ENCODE measurements at regions not wholly inside any gene's neighbourhood (a gene's known extent, or its start where the extent isn't known, plus 50 kb on each side); places are given as distances from the start of the nearest gene placed in this dataset.

- Histone ChIP-seq H2AK5ac (ENCODE audit: low read depth, low read length) (no peak overlapping the region), H2BK5ac (ENCODE audit: low read depth, low read length, poor library complexity, severe bottlenecking) (no peak overlapping the region), H2AK9ac (replicated peaks; ENCODE audit: low read depth, low read length, poor library complexity) (no peak overlapping the region), H3K18ac (ENCODE audit: low read depth, low read length) (no peak overlapping the region), H3K79me1 (ENCODE audit: low read depth in 1 of 2, low read length in 2 of 2) (no peaks in the 10 kb centered on the region), H3K9me3 (ENCODE audit: control insufficient read depth, insufficient read depth, low read length) (peaks cover 54% of the 10 kb centered on the region), H3K4me1 (ENCODE audit: control insufficient read depth, insufficient read depth, low read length) (no peaks in the 10 kb centered on the region), H3K56ac (ENCODE audit: extremely low read depth, insufficient read depth, low read length) (no peak overlapping the region), H4K5ac (ENCODE audit: low read depth, low read length) (no peak overlapping the region), H4K8ac (ENCODE audit: low read depth in 2 of 2, low read length in 2 of 2) (no peak overlapping the region), H4K20me1 (ENCODE audit: insufficient read depth, low read length) (no peaks in the 10 kb centered on the region), H3K27ac (ENCODE audit: insufficient read depth, low read length) (no peak overlapping the region), H3K14ac (replicated peaks; ENCODE audit: low read depth, low read length) (no peak overlapping the region), H2AFZ (replicated peaks; ENCODE audit: low read length, poor library complexity) (no peak overlapping the region), H2BK20ac (ENCODE audit: low read depth, low read length) (no peak overlapping the region), H3K9ac (ENCODE audit: low read depth, low read length) (no peak overlapping the region), H3K27me3 (ENCODE audit: control insufficient read depth, insufficient read depth, low read length) (no peaks in the 10 kb centered on the region), H2BK15ac (ENCODE audit: low read depth, low read length) (no peak overlapping the region), H2BK120ac (ENCODE audit: low read depth, low read length) (no peak overlapping the region), H3K4me2 (ENCODE audit: low read depth, low read length) (no peak overlapping the region), H3K4me3 (ENCODE audit: insufficient read depth, low read depth, low read length) (no peak overlapping the region), H3K36me3 (ENCODE audit: control insufficient read depth, insufficient read depth, low read length) (no peaks in the 10 kb centered on the region), H3K4ac (ENCODE audit: low read depth, low read length) (no peak overlapping the region), H4K91ac (ENCODE audit: insufficient read depth, low read depth, low read length) (no peak overlapping the region), H3K23ac (ENCODE audit: low read depth, low read length) (no peak overlapping the region), H3K9me1 (ENCODE audit: insufficient read depth, low read length) (no peaks in the 10 kb centered on the region)
- DNase-seq (no peak), ATAC-seq (ENCODE audit: low read depth) (no peak)
- intact Hi-C loops (cut with micrococcal nuclease) (no loop called here), in situ Hi-C loops (cut with MboI; ENCODE audit: low sequenced_read_pairs) (no loop called here), dilution Hi-C loops (cut with HindIII; ENCODE audit: low sequenced_read_pairs, unreplicated experiment) (no loop called here)
- 80% methylated on average over 2 of the region's 7 CpGs; no CpG with 5 or more reads in 1 of the 2 experiments for whole genome bisulfite sequencing, 2 experiments (ENCODE audit: extremely low coverage in 2 of 2, insufficient read length in 1 of 2)
- no TSS peak for BruUV-seq (replicated peaks)
- TF ChIP-seq CTCF (conservative IDR thresholded peaks at IDR 0.05; ENCODE audit: low read depth, low read length) = no peak
- ChIA-PET CTCF (no interaction called here), POLR2A (ENCODE audit: unreplicated experiment) (no interaction called here)
Observed at GRCh38 chr2:2850859-2851258, 519.8 kb upstream of the MYT1L start.
